GM10248 (cell line): ENCODE measurements at regions not wholly inside any gene's neighbourhood (a gene's known extent, or its start where the extent isn't known, plus 50 kb on each side); places are given as distances from the start of the nearest gene placed in this dataset.
"Not testable (repeated sequence)": the region's sequence is repeated elsewhere in the genome, so short reads cannot be mapped to it uniquely, and the experiment has no call there.

ENCODE experiments used
- CTCF ChIA-PET: fragments of 300-600 bp; sonication (Branson Sonifier 250); formaldehyde crosslinking; extraction: SDS; loops from one replicate; lab custom pipeline; 2021; ENCODE audit warnings: antibody characterized with exemption; lab: Yijun Ruan, JAX
- POLR2A ChIA-PET: fragments of 350-650 bp; sonication (Branson Sonifier 250); formaldehyde crosslinking; extraction: SDS; loops from one replicate; lab custom pipeline; 2020; ENCODE audit warnings: antibody characterized with exemption; lab: Yijun Ruan, JAX
- DNase-seq: peaks from one replicate; pipeline ENCODE4 v3.0.0; 2012; ENCODE audit errors: extremely low spot score
- CTCF ChIP-seq: IDR thresholded peaks from 2 replicates; pipeline ENCODE4 v1.5.1; 2012; ENCODE audit warnings: mild to moderate bottlenecking, low read depth; ENCODE audit errors: extremely low read depth, missing control alignments, control extremely low read depth

DNA sequence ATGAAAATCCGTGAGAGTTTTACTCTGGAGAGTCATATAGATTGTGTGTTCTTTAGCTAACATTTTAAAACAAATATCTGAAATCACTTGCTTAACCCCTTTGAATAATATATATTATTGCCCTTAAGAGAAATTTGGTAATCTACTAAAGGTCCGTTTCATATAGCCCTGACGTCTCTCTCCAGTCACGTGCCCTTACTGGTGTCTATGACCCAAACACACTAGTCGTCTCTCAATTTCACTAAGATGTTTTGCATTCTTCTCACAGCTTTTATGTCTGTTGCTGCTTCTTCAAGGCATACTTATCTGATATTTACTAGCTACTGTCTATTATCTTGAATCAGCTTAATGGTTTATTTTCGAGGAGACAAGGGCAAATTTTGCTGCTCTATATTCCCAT is 409.9 kb downstream of the KCNJ18 start:
- CTCF ChIA-PET, result no interaction called here
- POLR2A ChIA-PET, result no interaction called here
- TF ChIP-seq CTCF, result no peak
- no peak for DNase-seq

GRCh38 chr17:22116720-22117119 is 424.4 kb downstream of the KCNJ18 start:
- CTCF ChIA-PET, POLR2A ChIA-PET, DNase-seq: not testable (repeated sequence)

GRCh38 chr17:22117401-22117800 is 425.1 kb downstream of the KCNJ18 start:
- DNase-seq, POLR2A ChIA-PET, CTCF ChIA-PET: not testable (repeated sequence)

DNA sequence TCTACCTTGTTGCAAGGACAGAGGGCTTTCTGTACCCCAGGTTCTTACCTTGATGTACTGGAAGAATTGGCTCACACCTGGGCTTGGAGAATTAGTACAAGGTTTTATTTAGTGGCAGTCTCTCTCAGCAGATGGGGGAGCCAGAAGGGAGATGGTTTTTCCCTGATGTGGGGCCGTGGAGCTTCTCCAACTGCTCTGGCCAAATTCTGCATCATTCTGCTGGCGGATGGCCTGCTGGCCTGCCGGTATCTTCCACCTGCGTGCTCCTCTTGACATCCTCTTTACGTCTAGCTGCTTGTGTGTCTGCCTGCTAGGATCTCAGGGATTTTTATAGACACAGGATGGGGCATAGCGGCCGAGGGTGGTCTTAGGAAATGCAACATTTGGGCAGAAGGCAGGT is 426.7 kb downstream of the KCNJ18 start:
- DNase-seq, POLR2A ChIA-PET, CTCF ChIA-PET: not testable (repeated sequence)

DNA sequence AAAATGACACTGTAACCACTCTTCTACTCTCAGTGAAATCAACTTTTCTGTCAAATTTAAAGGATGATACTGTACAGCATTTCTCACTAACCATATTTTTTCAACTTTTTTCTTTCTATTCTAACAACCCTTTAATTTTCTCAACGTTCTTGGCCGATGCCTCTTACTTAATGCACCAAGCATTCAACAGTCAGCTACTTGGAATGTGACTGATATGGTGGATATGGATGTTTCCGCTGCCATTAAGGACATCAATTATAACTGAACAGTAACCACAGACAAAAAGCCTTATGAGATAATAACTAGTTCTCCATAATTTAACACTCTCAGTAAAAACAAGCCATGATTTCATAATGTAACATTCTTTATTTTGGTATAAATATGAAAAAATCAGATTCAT is 427.4 kb downstream of the KCNJ18 start:
- DNase-seq, CTCF ChIA-PET, POLR2A ChIA-PET: not testable (repeated sequence)

DNA sequence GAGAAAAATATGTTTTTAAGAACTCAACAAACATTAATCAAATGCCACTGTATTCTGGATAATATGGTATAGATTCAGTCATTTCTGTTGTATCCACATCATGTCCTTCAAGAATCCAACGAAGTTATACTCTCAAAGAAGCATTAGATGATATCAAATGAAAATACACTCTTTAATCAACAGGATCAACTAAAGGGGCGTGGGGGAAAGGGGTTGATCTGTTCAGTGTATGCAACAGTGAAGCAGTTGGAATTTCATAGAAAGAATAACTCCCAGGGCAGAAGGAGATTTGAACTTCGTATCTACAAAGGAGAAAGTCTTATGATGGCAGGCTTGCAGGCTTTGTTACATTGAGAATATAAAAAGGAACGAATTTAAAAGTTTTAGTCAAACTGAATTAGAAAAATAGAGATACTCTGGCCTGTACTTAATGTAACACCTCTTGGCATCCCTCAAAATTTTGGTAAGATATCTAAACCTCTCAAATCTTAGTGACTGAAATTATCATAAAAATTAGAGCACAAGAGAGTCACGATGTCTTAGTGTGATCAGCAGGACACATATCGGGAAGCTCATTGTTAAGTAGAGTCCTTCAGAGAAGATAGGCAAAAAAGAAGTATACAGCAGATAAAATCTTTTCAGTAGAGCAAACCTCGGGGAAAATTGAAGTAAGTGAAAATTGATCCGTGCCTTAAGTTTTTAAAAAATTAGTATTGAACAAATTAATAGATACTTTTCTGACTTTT is 431.4 kb downstream of the KCNJ18 start:
- ChIA-PET POLR2A (no interaction called here), CTCF (no interaction called here)
- no peak for DNase-seq
- no peak for TF ChIP-seq CTCF

DNA sequence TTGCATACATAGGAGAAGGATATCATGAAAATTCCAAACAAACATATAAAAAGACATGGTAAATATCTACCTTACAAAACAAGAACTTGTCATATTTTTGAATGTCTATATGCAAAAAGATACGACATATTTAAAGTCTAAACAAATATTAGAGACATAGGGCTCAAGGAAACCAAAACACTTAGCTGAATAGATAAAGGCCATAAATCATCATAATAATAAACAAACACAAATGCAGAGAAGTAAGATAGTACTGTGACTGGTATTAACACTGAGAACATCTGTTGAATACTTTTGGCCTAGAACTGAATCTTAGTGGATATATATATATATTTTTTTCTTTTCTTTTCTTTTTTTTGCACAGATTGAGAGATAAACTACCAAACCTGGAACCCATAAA is 435.8 kb downstream of the KCNJ18 start:
- ChIA-PET CTCF (no interaction called here), POLR2A (no interaction called here)
- DNase-seq, result no peak
- TF ChIP-seq CTCF, result no peak

DNA sequence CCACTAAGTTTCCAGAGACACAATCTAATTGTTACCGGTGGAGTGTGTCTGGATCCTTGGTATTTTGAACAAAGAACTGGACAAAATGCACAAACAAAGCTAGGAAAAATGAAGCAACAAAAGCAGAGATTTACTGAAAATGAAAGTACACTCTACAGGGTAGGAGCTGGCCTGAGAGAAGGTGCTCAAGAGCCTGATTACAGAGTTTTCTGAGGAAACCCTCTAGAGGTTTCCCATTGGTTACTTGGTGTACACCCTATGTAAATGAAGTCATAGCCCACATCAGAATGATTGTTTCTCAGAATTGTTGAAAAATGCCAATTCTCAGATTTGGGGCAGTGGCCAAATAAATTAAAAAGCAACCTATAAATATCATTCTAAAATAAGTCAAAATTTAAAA is 436.4 kb downstream of the KCNJ18 start:
- no peak for DNase-seq
- no peak for TF ChIP-seq CTCF
- CTCF ChIA-PET, result no interaction called here
- POLR2A ChIA-PET, result no interaction called here

DNA sequence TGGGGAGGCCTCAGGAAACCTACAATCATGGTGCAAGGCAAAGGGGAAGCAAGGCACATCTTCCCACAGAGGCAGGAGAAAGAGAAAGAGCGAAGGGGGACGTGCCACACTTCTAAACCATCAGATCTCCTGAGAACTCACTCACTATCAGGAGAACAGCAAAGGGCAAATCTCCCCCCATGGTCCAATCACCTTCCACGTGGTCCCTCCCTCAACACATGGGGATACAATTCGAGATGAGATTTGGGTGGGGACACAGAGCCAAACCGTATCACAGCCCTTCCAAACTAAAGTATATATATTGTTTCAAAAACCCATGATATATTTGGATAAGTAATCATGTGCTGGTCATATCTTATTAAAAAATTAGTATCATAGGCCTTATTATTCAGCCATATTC is 437.6 kb downstream of the KCNJ18 start:
- DNase-seq, POLR2A ChIA-PET: not testable (repeated sequence)
- CTCF ChIA-PET, result interaction anchor here (1.2 kb wide), 1 partner anchor 14 kb away, joined by 3 read pairs; no protein-coding TSS in a partner anchor

DNA sequence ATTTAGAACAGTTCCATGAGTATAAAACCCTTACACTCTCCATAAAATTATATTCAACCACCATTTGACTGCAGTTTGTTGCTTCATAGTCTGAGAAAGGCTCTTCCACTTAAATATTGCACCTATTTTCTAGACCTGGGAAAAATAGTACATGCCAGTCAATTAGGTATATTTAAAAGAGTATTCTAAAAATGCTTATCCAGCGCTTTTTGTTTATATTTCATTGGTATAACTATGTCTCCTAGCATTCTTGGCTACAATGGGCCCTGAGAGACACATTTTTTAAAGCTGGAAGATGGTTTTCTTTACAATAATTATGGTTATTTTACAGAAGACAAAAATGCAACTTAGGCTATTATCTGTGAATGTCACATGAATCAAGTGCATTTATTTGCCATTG is 439.4 kb downstream of the KCNJ18 start:
- no peak for DNase-seq
- ChIA-PET CTCF (no interaction called here), POLR2A (no interaction called here)
- TF ChIP-seq CTCF, result no peak
